H1 (cell line): ENCODE measurements at regions not wholly inside any gene's neighbourhood (a gene's known extent, or its start where the extent isn't known, plus 50 kb on each side); places are given as distances from the start of the nearest gene placed in this dataset.

Experiments used
- CTCF ChIP-seq, 3 experiments: IDR thresholded peaks; 1 replicate in 2 of 3; 2 replicates in 1 of 3; pipeline versions ENCODE4 v1.5.1 to v1.6.1; 2011; ENCODE audit warnings: low read length in 3 of 3, mild to moderate bottlenecking in 3 of 3, inconsistent platforms in 2 of 3, low read depth in 1 of 3, moderate library complexity in 1 of 3; ENCODE audit not compliant: insufficient read depth in 1 of 3; ENCODE audit errors: control extremely low read depth in 1 of 3
- E2F6 ChIP-seq: IDR thresholded peaks from 2 replicates; pipeline ENCODE4 v1.6.1; 2012; ENCODE audit warnings: inconsistent platforms
- EP300 ChIP-seq, 2 experiments: IDR thresholded peaks; 1 replicate in 1 of 2; 2 replicates in 1 of 2; pipeline ENCODE4 v1.6.1; 2011 to 2012; ENCODE audit warnings: low read depth in 2 of 2, low read length in 2 of 2, mild to moderate bottlenecking in 2 of 2, borderline replicate concordance in 1 of 2, inconsistent platforms in 1 of 2, moderate library complexity in 1 of 2
- EZH2 ChIP-seq: fragments of 200-600 bp; sonication (generic); IDR thresholded peaks from 2 replicates; pipeline ENCODE4 v1.7.1; 2012; ENCODE audit warnings: low read depth, mild to moderate bottlenecking, moderate library complexity, low read length, inconsistent platforms; ENCODE audit not compliant: severe bottlenecking
- HDAC6 ChIP-seq: IDR thresholded peaks from one replicate; pipeline ENCODE4 v1.7.1; 2012; ENCODE audit warnings: low read depth, mild to moderate bottlenecking, inconsistent platforms, low read length, moderate library complexity
- KDM1A ChIP-seq: fragments of 200-600, 300-600 bp; sonication (generic); IDR thresholded peaks from 2 replicates; pipeline ENCODE4 v1.7.1; 2016; ENCODE audit warnings: mild to moderate bottlenecking, low read length, borderline replicate concordance
- NRF1 ChIP-seq: IDR thresholded peaks from 2 replicates; pipeline ENCODE4 v1.6.1; 2011; ENCODE audit warnings: mild to moderate bottlenecking, low read depth, low read length, improper control_type of control experiment
- POLR2AphosphoS5 ChIP-seq: IDR thresholded peaks from 2 replicates; pipeline ENCODE4 v1.6.1; 2011; ENCODE audit warnings: low read depth, low read length
- RAD21 ChIP-seq, 2 experiments: IDR thresholded peaks in 1 of 2; conservative IDR thresholded peaks in 1 of 2; 2 replicates each; pipeline ENCODE4 v1.6.1; 2011; ENCODE audit warnings: low read depth in 2 of 2, low read length in 2 of 2, improper control_type of control experiment in 1 of 2, inconsistent platforms in 1 of 2, mild to moderate bottlenecking in 1 of 2, moderate library complexity in 1 of 2
- SIN3A ChIP-seq, 2 experiments: IDR thresholded peaks in 1 of 2; conservative IDR thresholded peaks in 1 of 2; 2 replicates each; pipeline ENCODE4 v1.6.1; 2011 to 2012; ENCODE audit warnings: low read length in 2 of 2, improper control_type of control experiment in 1 of 2, low read depth in 1 of 2, mild to moderate bottlenecking in 1 of 2
- SIX5 ChIP-seq: IDR thresholded peaks from 2 replicates; pipeline ENCODE4 v1.6.1; 2011; ENCODE audit warnings: mild to moderate bottlenecking, low read depth, low read length

- TF ChIP-seq E2F6 (no peak), EP300 (IDR thresholded peaks at IDR 0.05; ENCODE audit: borderline replicate concordance in 1 of 2, low read depth in 2 of 2, low read length in 2 of 2) (no peak), CTCF (IDR thresholded peaks at IDR 0.05; ENCODE audit: control extremely low read depth in 1 of 3, insufficient read depth in 1 of 3, low read depth in 1 of 3, low read length in 3 of 3) (no peak), SIN3A (conservative IDR thresholded peaks at IDR 0.05 in 1 of 2, IDR thresholded peaks at IDR 0.05 in 1 of 2; ENCODE audit: low read depth in 1 of 2, low read length in 2 of 2) (no peak), EZH2 (no peak), SIX5 (no peak), KDM1A (no peak), RAD21 (IDR thresholded peaks at IDR 0.05 in 1 of 2, conservative IDR thresholded peaks at IDR 0.05 in 1 of 2; ENCODE audit: low read depth in 2 of 2, low read length in 2 of 2) (no peak), HDAC6 (no peak), POLR2AphosphoS5 (no peak), NRF1 (no peak)
These were observed 180.8 kb upstream of the PLN start for GRCh38 chr6:118367314-118367713.
